Liver (tissue), 2 donors: ENCODE measurements at regions not wholly inside any gene's neighbourhood (a gene's known extent, or its start where the extent isn't known, plus 50 kb on each side); places are given as distances from the start of the nearest gene placed in this dataset.

Experiments used
- RAD21 ChIP-seq, 2 donors: IDR thresholded peaks; 2 replicates each; pipeline ENCODE4 v1.6.1; 2016; ENCODE audit warnings: antibody characterized with exemption in 2 of 2, mild to moderate bottlenecking in 2 of 2
- TF ChIP-seq, protein P1 (sequence below): IDR thresholded peaks from 2 replicates; pipeline ENCODE4 v1.6.1; 2016; ENCODE audit warnings: antibody characterized with exemption
- TF ChIP-seq, protein P2 (sequence below): IDR thresholded peaks from 2 replicates; pipeline ENCODE4 v1.6.1; 2016; ENCODE audit warnings: antibody characterized with exemption
- donor health status: healthy.

DNA sequence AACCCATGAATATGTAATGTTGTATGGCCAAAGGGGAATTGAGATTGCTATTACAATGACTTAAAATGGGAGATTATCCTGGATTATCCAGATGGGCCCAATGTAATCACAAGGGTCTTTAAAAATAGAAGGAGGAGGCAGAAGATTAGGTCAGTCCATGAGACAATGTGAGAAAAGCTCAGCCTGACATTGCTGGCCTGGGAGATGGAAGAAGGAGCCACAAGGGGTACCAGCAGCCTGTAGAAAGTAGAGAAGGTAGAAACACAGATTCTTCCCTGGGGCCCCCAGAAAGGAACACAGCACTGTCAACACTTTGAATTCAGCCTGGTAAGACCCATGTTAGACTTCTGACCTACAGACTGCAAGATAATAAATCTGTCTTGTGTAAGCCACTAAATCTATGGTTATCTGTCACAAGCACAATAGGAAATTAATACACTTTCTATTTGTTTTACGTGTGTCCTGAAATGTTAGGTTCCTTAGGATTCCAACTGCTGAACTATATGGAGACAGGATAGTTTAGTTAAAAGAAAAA is 132.9 kb upstream of the SERP2 start:
- TF ChIP-seq, protein P1, sequence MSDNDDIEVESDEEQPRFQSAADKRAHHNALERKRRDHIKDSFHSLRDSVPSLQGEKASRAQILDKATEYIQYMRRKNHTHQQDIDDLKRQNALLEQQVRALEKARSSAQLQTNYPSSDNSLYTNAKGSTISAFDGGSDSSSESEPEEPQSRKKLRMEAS: no peak
- no peak for TF ChIP-seq RAD21 (IDR thresholded peaks at IDR 0.05)
- TF ChIP-seq, protein P2, sequence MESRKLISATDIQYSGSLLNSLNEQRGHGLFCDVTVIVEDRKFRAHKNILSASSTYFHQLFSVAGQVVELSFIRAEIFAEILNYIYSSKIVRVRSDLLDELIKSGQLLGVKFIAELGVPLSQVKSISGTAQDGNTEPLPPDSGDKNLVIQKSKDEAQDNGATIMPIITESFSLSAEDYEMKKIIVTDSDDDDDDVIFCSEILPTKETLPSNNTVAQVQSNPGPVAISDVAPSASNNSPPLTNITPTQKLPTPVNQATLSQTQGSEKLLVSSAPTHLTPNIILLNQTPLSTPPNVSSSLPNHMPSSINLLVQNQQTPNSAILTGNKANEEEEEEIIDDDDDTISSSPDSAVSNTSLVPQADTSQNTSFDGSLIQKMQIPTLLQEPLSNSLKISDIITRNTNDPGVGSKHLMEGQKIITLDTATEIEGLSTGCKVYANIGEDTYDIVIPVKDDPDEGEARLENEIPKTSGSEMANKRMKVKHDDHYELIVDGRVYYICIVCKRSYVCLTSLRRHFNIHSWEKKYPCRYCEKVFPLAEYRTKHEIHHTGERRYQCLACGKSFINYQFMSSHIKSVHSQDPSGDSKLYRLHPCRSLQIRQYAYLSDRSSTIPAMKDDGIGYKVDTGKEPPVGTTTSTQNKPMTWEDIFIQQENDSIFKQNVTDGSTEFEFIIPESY: no peak
